C1 segment of cervical spinal cord (tissue), 14 donors: ENCODE measurements at regions not wholly inside any gene's neighbourhood (a gene's known extent, or its start where the extent isn't known, plus 50 kb on each side); places are given as distances from the start of the nearest gene placed in this dataset.
"Not testable (repeated sequence)": the region's sequence is repeated elsewhere in the genome, so short reads cannot be mapped to it uniquely, and the experiment has no call there.

ENCODE experiments used
- DNase-seq, 14 donors: peaks; one replicate each; lab custom pipeline; 2025; lab: John Stamatoyannopoulos, UW

- peak in 1 of 14 donors; percentile 1 for DNase-seq
These were observed 521.0 kb upstream of the CHD1 start for GRCh38 chr5:99449786-99450185.

- no peak for DNase-seq
These were observed 517.0 kb upstream of the CHD1 start for GRCh38 chr5:99445805-99446204.

- no peak for DNase-seq
These were observed 512.4 kb upstream of the CHD1 start for GRCh38 chr5:99441235-99441634.

- no peak for DNase-seq
These were observed 509.8 kb upstream of the CHD1 start for GRCh38 chr5:99438619-99439018.

GRCh38 chr5:99437986-99438385 lies 509.2 kb upstream of the CHD1 start:
- no peak for DNase-seq

GRCh38 chr5:99423396-99423795 lies 494.6 kb upstream of the CHD1 start:
- not testable (repeated sequence) for DNase-seq

- DNase-seq = not testable (repeated sequence)
These were observed 489.8 kb upstream of the CHD1 start for GRCh38 chr5:99418640-99419039.

GRCh38 chr5:99410386-99410785 lies 481.6 kb upstream of the CHD1 start:
- DNase-seq = not testable (repeated sequence)

- DNase-seq = not testable (repeated sequence)
These were observed 476.0 kb upstream of the CHD1 start for GRCh38 chr5:99404764-99405302.

GRCh38 chr5:99400571-99400970 lies 471.8 kb upstream of the CHD1 start:
- DNase-seq = not testable (repeated sequence)

GRCh38 chr5:99398976-99399375 lies 470.2 kb upstream of the CHD1 start:
- no peak for DNase-seq

GRCh38 chr5:99386406-99387077 lies 457.7 kb upstream of the CHD1 start:
- no peak for DNase-seq

GRCh38 chr5:99379187-99379586 lies 450.4 kb upstream of the CHD1 start:
- no peak for DNase-seq

- DNase-seq = no peak
These were observed 449.6 kb upstream of the CHD1 start for GRCh38 chr5:99378443-99378842.

- no peak for DNase-seq
These were observed 441.2 kb upstream of the CHD1 start for GRCh38 chr5:99369797-99370593.

GRCh38 chr5:99368726-99369125 lies 439.9 kb upstream of the CHD1 start:
- no peak for DNase-seq

GRCh38 chr5:99355881-99356280 lies 427.1 kb upstream of the CHD1 start:
- no peak for DNase-seq

GRCh38 chr5:99349787-99350186 lies 421.0 kb upstream of the CHD1 start:
- no peak for DNase-seq

GRCh38 chr5:99348597-99348996 lies 419.8 kb upstream of the CHD1 start:
- no peak for DNase-seq

GRCh38 chr5:99339758-99340157 lies 411.0 kb upstream of the CHD1 start:
- DNase-seq = not testable (repeated sequence)

GRCh38 chr5:99334936-99335335 lies 406.1 kb upstream of the CHD1 start:
- no peak for DNase-seq

GRCh38 chr5:99331061-99331460 lies 402.3 kb upstream of the CHD1 start:
- no peak for DNase-seq

- no peak for DNase-seq
These were observed 391.6 kb upstream of the CHD1 start for GRCh38 chr5:99320436-99320835.
